ENCODE measurements at regions not wholly inside any gene's neighbourhood (a gene's known extent, or its start where the extent isn't known, plus 50 kb on each side); places are given as distances from the start of the nearest gene placed in this dataset.

DNA sequence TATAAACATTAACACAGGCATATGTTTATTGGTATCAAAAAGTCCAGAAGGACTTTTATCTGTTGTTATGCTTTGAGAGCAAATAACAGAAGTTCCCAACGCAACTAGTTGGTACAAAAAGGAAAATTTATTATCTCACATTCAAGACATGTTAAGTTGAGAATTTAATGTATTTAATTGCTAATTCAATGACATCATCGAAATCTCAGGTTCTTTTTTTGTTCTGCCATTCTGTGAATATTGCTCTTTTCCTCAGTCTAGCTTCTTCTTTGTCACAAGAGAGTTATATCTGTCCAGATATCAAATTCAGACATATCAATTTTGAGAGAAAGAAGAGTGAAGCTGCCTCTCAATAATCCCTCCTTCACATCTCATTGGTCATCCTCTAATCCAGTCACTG, 307.6 kb upstream of the PCSK5 start:
- TF ChIP-seq CTCF (conservative IDR thresholded peaks at IDR 0.05 in 1 of 2, IDR thresholded peaks at IDR 0.05 in 1 of 2; ENCODE audit: extremely low read depth in 1 of 2, insufficient read depth in 1 of 2, low read depth in 1 of 2, low read length in 2 of 2) (no peak), EZH2 (IDR thresholded peaks at IDR 0.05; ENCODE audit: borderline replicate concordance, low read length) (no peak)
